Breast epithelium (tissue), 3 donors: ENCODE measurements at regions not wholly inside any gene's neighbourhood (a gene's known extent, or its start where the extent isn't known, plus 50 kb on each side); places are given as distances from the start of the nearest gene placed in this dataset.

Source experiments
- CTCF ChIP-seq, 3 donors: fragments of 450-650 bp; IDR thresholded peaks; one replicate each; pipeline ENCODE4 v1.5.1; 2016 to 2017; ENCODE audit warnings: antibody characterized with exemption in 3 of 3, mild to moderate bottlenecking in 3 of 3, moderate library complexity in 3 of 3
- POLR2A ChIP-seq: fragments of 450-650 bp; IDR thresholded peaks from one replicate; pipeline ENCODE4 v1.6.1; 2016; ENCODE audit warnings: antibody characterized with exemption, mild to moderate bottlenecking, moderate library complexity
- POLR2AphosphoS5 ChIP-seq, 3 donors: sonication (generic); formaldehyde crosslinking; IDR thresholded peaks; one replicate each; pipeline ENCODE4 v1.6.1; 2017; ENCODE audit warnings: antibody characterized with exemption in 3 of 3

- TF ChIP-seq CTCF (IDR thresholded peaks at IDR 0.05) (no peak), POLR2AphosphoS5 (IDR thresholded peaks at IDR 0.05) (no peak), POLR2A (no peak)
Observed at GRCh38 chr13:50670272-50670671, 173.2 kb downstream of the DLEU7 start.
